ENCODE measurements at regions not wholly inside any gene's neighbourhood (a gene's known extent, or its start where the extent isn't known, plus 50 kb on each side); places are given as distances from the start of the nearest gene placed in this dataset.
"Not testable (repeated sequence)": the region's sequence is repeated elsewhere in the genome, so short reads cannot be mapped to it uniquely, and the experiment has no call there.

DNA sequence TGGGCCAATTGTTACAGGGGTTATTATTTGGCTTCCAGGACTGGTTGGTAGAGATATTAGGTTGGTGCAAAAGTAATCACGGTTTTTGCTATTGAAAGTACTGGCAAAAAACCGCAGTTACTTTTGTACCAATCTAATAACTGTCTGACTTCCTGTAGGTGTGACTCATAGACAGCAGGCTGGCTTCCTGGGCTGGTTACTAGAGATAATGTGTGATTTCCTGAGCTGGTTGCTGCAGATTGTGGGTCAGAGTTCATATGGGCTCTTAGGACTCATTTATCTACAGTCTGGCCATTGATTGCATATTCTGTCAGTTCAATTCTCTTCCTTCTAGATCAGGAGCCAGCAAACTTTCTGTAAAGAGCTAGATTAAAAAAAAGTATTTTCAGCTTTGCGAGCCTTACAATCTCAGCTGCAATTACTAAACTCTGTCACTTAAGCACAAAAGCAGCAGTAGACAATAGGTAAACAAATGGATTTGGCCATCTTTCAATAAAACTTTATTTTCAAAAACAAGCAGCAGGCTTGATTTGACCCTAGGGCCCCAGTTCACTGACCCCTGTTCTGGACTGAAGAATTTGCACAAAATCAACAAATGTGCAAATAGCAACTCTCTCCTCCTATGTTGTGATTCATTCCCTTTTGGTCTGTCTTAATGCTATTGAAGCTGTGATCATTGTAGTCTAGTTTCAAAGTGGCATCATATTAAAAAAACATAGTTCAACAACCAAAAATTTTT lies 50.8 kb upstream of the BOD1L1 start:
- no peak for TF ChIP-seq CTCF (IDR thresholded peaks at IDR 0.05; ENCODE audit: borderline replicate concordance, insufficient read depth, low read depth, low read length)
- no peak overlapping the region for H3K4me3 ChIP-seq (ENCODE audit: low read depth, low read length)

DNA sequence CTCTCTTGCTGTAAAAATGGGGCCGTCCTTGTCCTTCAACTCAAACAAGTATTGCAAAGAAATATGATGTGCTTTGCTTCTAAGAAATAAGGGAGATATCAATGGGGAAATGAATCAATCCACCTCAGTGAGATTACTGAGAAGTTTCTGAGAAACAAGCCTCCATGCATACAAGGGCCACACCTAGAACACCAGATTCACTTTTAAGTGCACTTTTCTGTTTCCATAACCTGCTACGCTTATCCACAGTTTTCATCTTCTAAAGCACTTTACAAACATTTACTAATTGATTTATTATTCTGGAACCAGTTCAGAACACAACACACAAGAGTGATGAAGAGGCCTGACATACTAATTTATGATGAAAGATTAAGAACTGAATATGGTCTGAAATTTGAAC lies 54.0 kb upstream of the BOD1L1 start:
- H3K4me3 ChIP-seq (ENCODE audit: low read depth, low read length) = no peak overlapping the region
- TF ChIP-seq CTCF (IDR thresholded peaks at IDR 0.05; ENCODE audit: borderline replicate concordance, insufficient read depth, low read depth, low read length) = no peak

- H3K4me3 ChIP-seq (ENCODE audit: low read depth, low read length) = no peak overlapping the region
- no peak for TF ChIP-seq CTCF (IDR thresholded peaks at IDR 0.05; ENCODE audit: borderline replicate concordance, insufficient read depth, low read depth, low read length)
Observed at GRCh38 chr4:13694256-13694655, 66.7 kb upstream of the BOD1L1 start.

GRCh38 chr4:13698296-13698695 lies 70.8 kb upstream of the BOD1L1 start:
- TF ChIP-seq CTCF (IDR thresholded peaks at IDR 0.05; ENCODE audit: borderline replicate concordance, insufficient read depth, low read depth, low read length) = no peak
- no peak overlapping the region for H3K4me3 ChIP-seq (ENCODE audit: low read depth, low read length)

- TF ChIP-seq CTCF (IDR thresholded peaks at IDR 0.05; ENCODE audit: borderline replicate concordance, insufficient read depth, low read depth, low read length) = no peak
- H3K4me3 ChIP-seq (ENCODE audit: low read depth, low read length) = no peak overlapping the region
Observed at GRCh38 chr4:13700021-13700857, 72.7 kb upstream of the BOD1L1 start.

DNA sequence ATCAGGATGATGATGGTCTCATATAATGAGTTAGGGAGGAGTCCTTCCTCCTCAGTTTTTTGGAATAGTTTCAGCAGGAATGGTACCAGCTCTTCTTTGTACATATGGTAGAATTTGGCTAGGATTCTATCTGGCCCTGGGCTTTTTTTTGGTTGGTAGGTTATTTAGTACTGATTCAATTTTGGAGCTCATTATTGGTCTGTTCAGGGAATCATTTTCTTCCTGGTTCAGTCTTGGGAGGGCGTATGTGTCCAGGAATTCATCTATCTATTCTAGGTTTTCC lies 73.3 kb upstream of the BOD1L1 start:
- not testable (repeated sequence) for H3K4me3 ChIP-seq (ENCODE audit: low read depth, low read length)

DNA sequence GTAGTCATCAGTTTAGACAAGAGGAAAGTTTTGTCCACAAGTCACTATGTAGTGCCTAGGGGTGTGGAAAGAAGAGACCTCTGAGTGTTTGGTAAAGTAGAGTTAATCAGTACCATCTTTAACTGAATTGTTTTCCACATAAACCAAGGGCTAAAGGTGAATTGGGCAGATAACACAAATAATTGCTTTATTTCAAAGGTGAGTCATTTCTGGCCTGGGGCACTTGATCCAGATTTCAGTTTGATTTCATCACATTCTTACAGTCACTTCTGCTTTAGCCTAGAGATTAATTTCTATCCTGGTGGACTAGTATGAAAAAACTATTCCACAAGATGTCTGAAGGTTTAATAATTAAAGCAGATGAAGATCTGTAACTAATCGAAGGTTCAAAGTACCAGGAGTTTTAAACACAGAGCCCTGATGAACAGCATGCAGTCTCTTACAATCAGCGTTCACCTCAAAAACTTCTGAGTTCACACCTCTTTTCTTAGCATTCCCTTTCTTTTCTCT lies 74.5 kb upstream of the BOD1L1 start:
- TF ChIP-seq CTCF (IDR thresholded peaks at IDR 0.05; ENCODE audit: borderline replicate concordance, insufficient read depth, low read depth, low read length) = no peak
- H3K4me3 ChIP-seq (ENCODE audit: low read depth, low read length) = no peak overlapping the region

All from GM12875 (cell line).